Naive thymus-derived CD4-positive, alpha-beta T cell (primary cell): ENCODE measurements at regions not wholly inside any gene's neighbourhood (a gene's known extent, or its start where the extent isn't known, plus 50 kb on each side); places are given as distances from the start of the nearest gene placed in this dataset.

Source experiments
- ATAC-seq: fragments of 150-1000 bp; cut with Tn5 transposase; 2 replicates; pipeline ENCODE4 v1.10.0; 2021; ENCODE audit warnings: mild to moderate bottlenecking, moderate library complexity
- CTCF ChIA-PET: fragments of 350-600 bp; sonication (Branson Sonifier 250); formaldehyde crosslinking; loops from one replicate; lab custom pipeline; 2021; ENCODE audit warnings: antibody characterized with exemption; lab: Charles Lee
- POLR2A ChIA-PET: fragments of 350-600 bp; sonication (Branson Sonifier 250); formaldehyde crosslinking; loops from one replicate; lab custom pipeline; 2021; ENCODE audit warnings: antibody characterized with exemption, inconsistent platforms; lab: Charles Lee
- DNase-seq, 9 donors: peaks; one replicate each; pipeline versions ENCODE4 v3.0.0 to v3.0.0-alpha.2; 2020 to 2022; ENCODE audit warnings: mixed read lengths in 1 of 9
- H3K27ac ChIP-seq: one replicate; pipeline ENCODE4 v1.7.0; 2013; ENCODE audit warnings: mild to moderate bottlenecking, low read depth, low read length, moderate library complexity
- H3K27me3 ChIP-seq, 2 donors: one replicate each; pipeline ENCODE4 v1.7.0; 2013; ENCODE audit warnings: low read length in 2 of 2, mild to moderate bottlenecking in 2 of 2, moderate library complexity in 2 of 2; ENCODE audit not compliant: control insufficient read depth in 2 of 2, insufficient read depth in 2 of 2
- H3K36me3 ChIP-seq, 3 experiments: 1 replicate in 2 of 3; 2 replicates in 1 of 3; pipeline ENCODE4 v1.7.0; 2013; ENCODE audit warnings: low read length in 3 of 3, mild to moderate bottlenecking in 3 of 3, moderate library complexity in 1 of 3; ENCODE audit not compliant: insufficient read depth in 3 of 3, control insufficient read depth in 2 of 3
- H3K4me1 ChIP-seq, 2 donors: one replicate each; pipeline ENCODE4 v1.7.0; 2013; ENCODE audit warnings: low read length in 2 of 2, mild to moderate bottlenecking in 2 of 2, moderate library complexity in 1 of 2; ENCODE audit not compliant: control insufficient read depth in 2 of 2, insufficient read depth in 2 of 2
- H3K4me3 ChIP-seq: 2 replicates; pipeline ENCODE4 v1.7.0; 2013; ENCODE audit warnings: mild to moderate bottlenecking, low read length
- H3K9me3 ChIP-seq, 3 experiments: 1 replicate in 2 of 3; 2 replicates in 1 of 3; pipeline ENCODE4 v1.7.0; 2013; ENCODE audit warnings: low read length in 3 of 3; ENCODE audit not compliant: control insufficient read depth in 2 of 3
- H3K27ac Mint-ChIP-seq, 9 donors: one replicate each; pipeline ENCODE4 v1.8.0; 2020 to 2022; ENCODE audit warnings: mixed read lengths in 9 of 9, mild to moderate bottlenecking in 8 of 9, moderate library complexity in 5 of 9, inconsistent platforms in 2 of 9
- H3K27me3 Mint-ChIP-seq, 5 donors: one replicate each; pipeline ENCODE4 v1.8.0; 2021 to 2022; ENCODE audit warnings: mixed read lengths in 5 of 5, mild to moderate bottlenecking in 1 of 5
- H3K36me3 Mint-ChIP-seq, 5 donors: one replicate each; pipeline ENCODE4 v1.8.0; 2020 to 2022; ENCODE audit warnings: mixed read lengths in 5 of 5, mild to moderate bottlenecking in 3 of 5, inconsistent platforms in 1 of 5
- H3K4me1 Mint-ChIP-seq, 7 donors: one replicate each; pipeline ENCODE4 v1.8.0; 2020 to 2022; ENCODE audit warnings: mixed read lengths in 7 of 7, mild to moderate bottlenecking in 3 of 7, inconsistent platforms in 1 of 7
- H3K4me3 Mint-ChIP-seq, 10 donors: one replicate each; pipeline ENCODE4 v1.8.0; 2020 to 2022; ENCODE audit warnings: mild to moderate bottlenecking in 10 of 10, mixed read lengths in 10 of 10, moderate library complexity in 6 of 10, inconsistent platforms in 2 of 10
- H3K9me3 Mint-ChIP-seq, 11 donors: one replicate each; pipeline ENCODE4 v1.8.0; 2020 to 2022; ENCODE audit warnings: mixed read lengths in 11 of 11, mild to moderate bottlenecking in 4 of 11, inconsistent platforms in 1 of 11, moderate library complexity in 1 of 11
- intact Hi-C, 2 donors: fragments of 100-400 bp; cut with micrococcal nuclease; formaldehyde crosslinking; loops; one replicate each; pipeline ENCODE4 v1.15.1; 2023

DNA sequence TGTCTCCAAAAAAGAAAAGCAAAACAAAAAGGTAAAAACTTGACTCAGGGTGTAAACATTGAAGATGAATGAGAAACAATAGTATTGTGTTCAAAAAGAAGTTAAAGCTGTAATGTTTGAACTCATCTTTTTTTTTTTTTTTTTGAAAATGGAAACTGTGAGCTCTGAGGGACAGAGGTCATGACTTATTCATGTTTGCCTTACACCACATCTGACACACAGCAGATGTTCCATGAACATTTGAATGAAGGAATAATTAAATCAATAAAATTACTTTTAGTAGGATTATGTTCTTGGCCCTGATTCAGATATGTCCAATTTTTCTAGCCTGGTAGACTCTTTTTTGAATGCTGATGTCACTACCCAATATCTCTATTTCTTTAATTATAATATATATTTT is 95.7 kb upstream of the MED13 start:
- Mint-ChIP-seq H3K27me3 (peaks cover 0 to 7% (median 2%) of the 10 kb centered on the region in 5 donors), H3K4me1 (peaks cover 0 to 10% (median 9%) of the 10 kb centered on the region in 7 donors), H3K27ac (no peak overlapping the region), H3K36me3 (no peaks in the 10 kb centered on the region), H3K4me3 (no peak overlapping the region), H3K9me3 (peaks cover 0 to 2% (median 0%) of the 10 kb centered on the region in 11 donors)
- intact Hi-C loops: no loop called here
- CTCF ChIA-PET: no interaction called here
- Histone ChIP-seq H3K9me3 (no peaks in the 10 kb centered on the region), H3K27me3 (no peaks in the 10 kb centered on the region), H3K27ac (no peak overlapping the region), H3K4me3 (no peak overlapping the region), H3K4me1 (no peaks in the 10 kb centered on the region), H3K36me3 (no peaks in the 10 kb centered on the region)
- POLR2A ChIA-PET: no interaction called here
- no peak for DNase-seq
- ATAC-seq: no peak

GRCh38 chr17:62159994-62160393 is 94.9 kb upstream of the MED13 start:
- intact Hi-C loops: no loop called here
- H3K27ac Mint-ChIP-seq: no peak overlapping the region
- ChIA-PET CTCF (no interaction called here), POLR2A (no interaction called here)
- Histone ChIP-seq H3K4me1 (no peaks in the 10 kb centered on the region), H3K4me3 (no peak overlapping the region), H3K9me3 (no peaks in the 10 kb centered on the region), H3K27me3 (no peaks in the 10 kb centered on the region), H3K27ac (no peak overlapping the region), H3K36me3 (no peaks in the 10 kb centered on the region)
- no peaks in the 10 kb centered on the region for H3K36me3 Mint-ChIP-seq
- ATAC-seq (no peak), DNase-seq (no peak)
- no peak overlapping the region for H3K4me3 Mint-ChIP-seq
- H3K27me3 Mint-ChIP-seq: peaks cover 0 to 7% (median 2%) of the 10 kb centered on the region in 5 donors
- H3K9me3 Mint-ChIP-seq: peaks cover 0 to 2% (median 0%) of the 10 kb centered on the region in 11 donors
- H3K4me1 Mint-ChIP-seq: peaks cover 0 to 4% (median 3%) of the 10 kb centered on the region in 7 donors

GRCh38 chr17:62156949-62157348 is 91.9 kb upstream of the MED13 start:
- H3K27me3 Mint-ChIP-seq: peaks cover 0 to 10% (median 7%) of the 10 kb centered on the region in 5 donors
- no peaks in the 10 kb centered on the region for H3K4me1 ChIP-seq
- peaks cover 0 to 4% (median 0%) of the 10 kb centered on the region in 11 donors for H3K9me3 Mint-ChIP-seq
- ATAC-seq (no peak), DNase-seq (no peak)
- no peak overlapping the region for H3K4me3 ChIP-seq
- H3K27ac Mint-ChIP-seq: no peak overlapping the region
- H3K4me3 Mint-ChIP-seq: no peak overlapping the region
- no peaks in the 10 kb centered on the region for H3K36me3 Mint-ChIP-seq
- no peaks in the 10 kb centered on the region for H3K27me3 ChIP-seq
- POLR2A ChIA-PET: no interaction called here
- no peaks in the 10 kb centered on the region for H3K36me3 ChIP-seq
- no peaks in the 10 kb centered on the region for H3K9me3 ChIP-seq
- intact Hi-C loops: no loop called here
- no peak overlapping the region for H3K27ac ChIP-seq
- CTCF ChIA-PET: no interaction called here
- H3K4me1 Mint-ChIP-seq: no peaks in the 10 kb centered on the region

DNA sequence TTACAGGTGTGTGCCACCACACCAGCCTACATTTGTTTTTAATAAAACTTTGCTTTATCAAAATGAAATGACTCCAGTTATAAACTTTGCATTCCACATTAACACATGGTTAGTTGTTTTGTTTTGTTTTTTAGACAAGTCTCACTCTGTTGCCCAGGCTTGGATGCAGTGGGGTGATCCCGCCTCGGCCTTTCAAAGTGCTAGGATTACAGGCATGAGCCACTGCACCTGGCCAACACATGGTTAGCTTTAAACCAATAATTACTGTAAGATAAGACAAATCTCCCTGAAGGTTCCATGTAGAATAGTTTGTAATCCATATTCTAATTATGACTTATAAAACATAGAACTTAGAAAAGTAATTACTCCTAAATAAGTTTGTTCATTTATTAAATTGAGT is 89.8 kb upstream of the MED13 start:
- ChIA-PET POLR2A (no interaction called here), CTCF (no interaction called here)
- DNase-seq (no peak), ATAC-seq (no peak)
- no peak overlapping the region for H3K4me3 Mint-ChIP-seq
- Histone ChIP-seq H3K4me1 (no peaks in the 10 kb centered on the region), H3K36me3 (no peaks in the 10 kb centered on the region), H3K27ac (no peak overlapping the region), H3K27me3 (no peaks in the 10 kb centered on the region), H3K9me3 (no peaks in the 10 kb centered on the region), H3K4me3 (no peak overlapping the region)
- peaks cover 0 to 4% (median 0%) of the 10 kb centered on the region in 11 donors for H3K9me3 Mint-ChIP-seq
- no peak overlapping the region for H3K27ac Mint-ChIP-seq
- no peaks in the 10 kb centered on the region for H3K36me3 Mint-ChIP-seq
- intact Hi-C loops: no loop called here
- no peaks in the 10 kb centered on the region for H3K4me1 Mint-ChIP-seq
- H3K27me3 Mint-ChIP-seq: peaks cover 5 to 10% (median 7%) of the 10 kb centered on the region in 5 donors

DNA sequence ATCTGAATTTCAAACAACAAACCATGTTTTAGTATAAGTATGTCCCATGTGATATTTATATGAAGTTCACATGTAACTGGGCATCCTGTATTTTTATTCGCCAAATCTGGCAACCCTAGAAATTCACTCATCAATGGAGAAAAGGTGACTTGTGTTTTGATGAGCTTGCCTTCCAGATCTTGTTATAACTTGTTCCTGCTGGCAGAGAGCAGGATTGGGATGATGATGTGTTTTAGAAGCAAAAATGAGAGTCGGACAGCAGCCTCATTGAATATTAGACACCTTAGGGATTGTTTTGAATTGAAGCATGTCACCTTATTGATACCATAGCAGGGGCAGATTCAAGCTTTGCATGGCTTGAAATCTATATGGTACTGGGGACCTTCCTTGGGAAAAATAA is 85.4 kb upstream of the MED13 start:
- no peak for ATAC-seq
- Histone ChIP-seq H3K27ac (no peak overlapping the region), H3K4me3 (no peak overlapping the region), H3K27me3 (no peaks in the 10 kb centered on the region), H3K36me3 (no peaks in the 10 kb centered on the region), H3K4me1 (no peaks in the 10 kb centered on the region), H3K9me3 (no peaks in the 10 kb centered on the region)
- Mint-ChIP-seq H3K4me1 (no peaks in the 10 kb centered on the region), H3K27ac (no peak overlapping the region), H3K9me3 (peaks cover 0 to 2% (median 0%) of the 10 kb centered on the region in 11 donors), H3K36me3 (no peaks in the 10 kb centered on the region), H3K4me3 (no peak overlapping the region), H3K27me3 (peaks cover 5 to 14% (median 10%) of the 10 kb centered on the region in 5 donors)
- intact Hi-C loops: no loop called here
- ChIA-PET CTCF (no interaction called here), POLR2A (no interaction called here)
- DNase-seq: no peak

DNA sequence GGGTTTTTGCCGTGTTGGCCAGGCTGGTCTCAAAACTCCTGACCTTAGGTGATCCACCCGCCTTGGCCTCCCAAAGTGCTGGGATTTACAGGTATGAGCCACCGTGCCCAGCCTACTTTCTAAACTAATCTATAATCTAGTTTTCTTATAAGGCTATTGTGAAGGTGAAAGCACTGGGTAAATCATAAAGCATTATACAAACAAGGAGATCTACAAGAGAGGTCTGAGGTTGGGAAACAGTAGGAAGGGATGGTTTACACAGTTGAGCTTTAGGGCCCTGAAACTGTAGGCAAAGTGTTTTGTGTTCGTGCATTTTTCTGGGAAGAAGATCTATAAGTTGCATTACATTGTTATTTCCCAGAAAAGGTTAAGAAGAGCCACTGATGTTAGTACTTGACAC is 84.9 kb upstream of the MED13 start:
- no peak overlapping the region for H3K4me3 ChIP-seq
- Mint-ChIP-seq H3K27ac (no peak overlapping the region), H3K4me3 (no peak overlapping the region), H3K27me3 (peaks cover 5 to 15% (median 10%) of the 10 kb centered on the region in 5 donors), H3K4me1 (no peaks in the 10 kb centered on the region), H3K36me3 (no peaks in the 10 kb centered on the region), H3K9me3 (peaks cover 0 to 2% (median 0%) of the 10 kb centered on the region in 11 donors)
- DNase-seq (no peak), ATAC-seq (no peak)
- H3K27ac ChIP-seq: no peak overlapping the region
- CTCF ChIA-PET: no interaction called here
- H3K36me3 ChIP-seq: no peaks in the 10 kb centered on the region
- H3K4me1 ChIP-seq: no peaks in the 10 kb centered on the region
- H3K9me3 ChIP-seq: no peaks in the 10 kb centered on the region
- POLR2A ChIA-PET: no interaction called here
- intact Hi-C loops: no loop called here
- H3K27me3 ChIP-seq: no peaks in the 10 kb centered on the region

DNA sequence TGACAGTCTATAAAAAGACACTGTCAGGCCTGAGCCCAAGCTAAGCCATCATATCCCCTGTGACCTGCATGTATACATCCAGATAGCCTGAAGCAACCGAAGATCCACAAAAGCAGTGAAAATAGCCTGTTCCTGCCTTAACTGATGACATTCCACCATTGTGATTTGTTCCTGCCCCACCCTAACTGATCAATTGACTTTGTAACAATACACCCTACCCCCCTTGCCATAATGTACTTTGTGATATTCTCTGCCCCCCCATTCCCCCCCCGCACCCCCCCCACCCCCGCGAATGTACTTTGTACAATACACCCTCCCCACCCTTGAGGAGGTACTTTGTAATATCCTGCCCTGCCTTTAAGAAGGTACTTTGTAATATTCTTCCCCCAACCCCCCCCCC is 82.2 kb upstream of the MED13 start:
- ATAC-seq: no peak
- Mint-ChIP-seq H3K36me3 (no peaks in the 10 kb centered on the region), H3K9me3 (peaks cover 0 to 2% (median 0%) of the 10 kb centered on the region in 11 donors), H3K27ac (no peak overlapping the region), H3K4me1 (no peaks in the 10 kb centered on the region), H3K27me3 (peaks cover 5 to 16% (median 12%) of the 10 kb centered on the region in 5 donors), H3K4me3 (no peak overlapping the region)
- intact Hi-C loops: no loop called here
- Histone ChIP-seq H3K27ac (no peak overlapping the region), H3K4me3 (no peak overlapping the region), H3K4me1 (no peaks in the 10 kb centered on the region), H3K36me3 (no peaks in the 10 kb centered on the region), H3K9me3 (no peaks in the 10 kb centered on the region), H3K27me3 (no peaks in the 10 kb centered on the region)
- CTCF ChIA-PET: no interaction called here
- POLR2A ChIA-PET: no interaction called here
- no peak for DNase-seq
